HG03159 (cell line): ENCODE measurements at regions not wholly inside any gene's neighbourhood (a gene's known extent, or its start where the extent isn't known, plus 50 kb on each side); places are given as distances from the start of the nearest gene placed in this dataset.

Experiments used
- ATAC-seq: cut with Tn5 transposase; IDR thresholded peaks from one replicate; pipeline ENCODE4 v1.9.1; 2021; ENCODE audit warnings: mild to moderate bottlenecking, moderate library complexity; ENCODE audit not compliant: unreplicated experiment

DNA sequence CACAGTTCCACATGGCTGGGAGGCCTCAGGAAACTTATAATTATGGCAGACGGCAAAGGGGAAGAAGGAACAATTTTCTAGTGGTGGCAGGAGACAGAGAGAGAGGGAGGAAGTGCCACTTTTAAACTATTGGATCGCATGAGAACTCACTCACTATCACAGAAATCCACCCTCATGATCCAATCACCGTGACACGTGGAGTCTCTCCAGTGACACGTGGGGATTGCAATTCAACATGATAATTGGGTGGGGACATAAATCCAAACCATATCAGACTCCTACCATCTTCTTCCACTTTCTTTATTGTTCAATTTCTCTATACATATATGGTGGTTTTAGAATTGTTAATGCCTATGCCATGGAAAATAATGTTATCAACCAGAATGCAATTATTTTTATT, 103.7 kb upstream of the SYT1 start:
- no peak for ATAC-seq

DNA sequence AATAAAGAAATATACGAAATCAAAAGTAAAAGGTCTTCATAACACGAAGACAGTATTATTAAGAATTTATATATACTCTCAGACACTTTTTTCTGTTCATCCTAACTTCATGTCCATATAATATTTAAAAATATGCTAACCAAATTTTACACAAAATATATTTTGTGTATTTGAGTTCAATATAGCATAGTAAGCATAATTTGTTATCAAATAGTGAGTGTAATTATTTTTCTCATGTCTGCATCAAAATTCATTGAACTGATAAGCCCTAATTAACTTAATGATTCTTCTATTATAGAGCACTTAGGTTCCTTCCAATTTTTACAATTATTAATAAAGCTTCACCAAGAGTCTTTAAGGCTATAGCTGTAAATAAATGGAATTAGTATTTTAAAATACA, 99.7 kb upstream of the SYT1 start:
- ATAC-seq = no peak

DNA sequence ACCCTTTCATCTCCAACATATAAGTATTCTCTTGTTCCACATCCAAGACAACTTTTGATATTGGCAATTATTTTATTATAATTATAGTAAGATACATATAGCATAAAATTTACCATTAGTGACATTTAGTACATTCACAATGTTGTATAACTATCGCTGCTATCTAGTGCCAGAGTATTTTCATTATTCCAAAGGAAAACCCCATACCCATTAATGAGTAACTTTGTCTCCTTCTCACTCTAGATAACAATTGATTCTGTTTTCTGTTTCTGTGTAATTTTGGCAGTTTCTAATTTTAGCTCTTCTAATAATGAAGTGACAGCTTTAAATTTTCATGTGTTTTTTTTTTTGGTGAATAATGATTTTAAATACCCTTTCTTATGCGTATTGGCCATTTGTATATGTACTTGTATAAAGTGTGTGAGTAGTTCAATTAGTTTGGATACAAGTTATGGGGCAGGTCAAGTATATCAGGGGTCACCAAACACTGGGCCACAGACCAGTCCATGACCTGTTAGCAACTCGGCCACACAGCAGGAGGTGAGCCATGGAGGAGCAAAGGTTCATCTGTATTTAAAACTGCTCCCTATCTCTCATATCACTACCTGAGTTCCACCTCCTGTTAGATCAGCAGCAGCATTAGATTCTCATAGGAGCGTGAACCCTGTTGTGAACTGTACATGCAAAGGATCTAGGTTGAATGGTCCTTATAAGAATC, 97.2 kb upstream of the SYT1 start:
- ATAC-seq = no peak

DNA sequence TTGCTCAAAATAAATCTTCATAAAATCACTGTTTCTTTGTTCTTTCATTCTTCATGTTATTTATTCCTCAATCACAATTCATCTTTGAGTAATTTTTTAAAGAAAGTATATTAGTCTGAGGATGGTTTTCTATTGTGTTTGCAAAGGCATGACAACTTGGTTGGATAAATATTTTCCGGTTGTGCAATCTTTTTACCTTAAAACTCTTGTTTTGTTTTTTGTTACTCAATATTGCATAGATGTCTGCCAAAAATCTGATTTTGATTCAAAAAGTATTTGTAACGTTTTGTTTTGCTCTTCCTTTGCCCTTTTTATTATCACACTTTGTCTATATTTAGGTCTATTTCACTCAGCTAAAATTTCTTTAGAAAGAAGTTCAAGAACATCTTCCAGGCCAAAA, 86.2 kb upstream of the SYT1 start:
- ATAC-seq = no peak

DNA sequence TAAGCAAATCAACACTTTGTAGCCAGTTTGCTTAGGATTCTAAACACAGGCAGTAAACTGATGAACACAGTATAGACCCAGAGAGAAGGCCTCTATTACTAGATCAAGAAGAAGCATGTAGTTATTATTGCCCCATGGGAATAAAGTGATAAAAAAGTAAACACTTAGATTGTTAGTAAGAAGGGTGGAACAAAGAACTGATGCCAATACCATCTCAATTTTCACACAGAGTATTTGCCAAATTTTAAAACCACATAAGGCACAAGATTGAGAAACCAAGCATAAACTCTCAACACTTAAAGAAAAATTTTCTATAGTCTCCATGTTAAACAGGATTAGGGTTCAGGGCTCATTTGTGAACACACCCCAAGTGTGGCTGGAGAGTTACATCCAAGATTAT, 77.0 kb upstream of the SYT1 start:
- no peak for ATAC-seq

DNA sequence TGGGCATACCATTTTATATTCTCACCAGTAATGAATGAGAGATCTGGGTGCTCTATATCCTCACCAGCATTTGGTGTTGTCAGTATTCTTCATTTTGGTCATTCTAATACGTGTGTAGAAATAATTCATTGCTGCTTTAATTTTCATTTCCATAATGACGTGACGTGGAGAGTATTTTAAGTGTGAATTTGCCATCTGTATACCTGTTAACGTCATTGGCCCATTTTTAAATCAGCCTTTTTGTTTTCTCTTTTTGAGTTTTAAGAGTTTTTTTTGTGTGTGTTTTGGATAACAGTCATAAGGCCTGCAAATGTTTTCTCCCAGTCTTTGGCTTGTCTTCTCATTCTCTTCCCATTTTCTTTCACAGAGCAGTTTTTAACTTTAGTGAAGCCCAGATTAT, 74.4 kb upstream of the SYT1 start:
- ATAC-seq = no peak

DNA sequence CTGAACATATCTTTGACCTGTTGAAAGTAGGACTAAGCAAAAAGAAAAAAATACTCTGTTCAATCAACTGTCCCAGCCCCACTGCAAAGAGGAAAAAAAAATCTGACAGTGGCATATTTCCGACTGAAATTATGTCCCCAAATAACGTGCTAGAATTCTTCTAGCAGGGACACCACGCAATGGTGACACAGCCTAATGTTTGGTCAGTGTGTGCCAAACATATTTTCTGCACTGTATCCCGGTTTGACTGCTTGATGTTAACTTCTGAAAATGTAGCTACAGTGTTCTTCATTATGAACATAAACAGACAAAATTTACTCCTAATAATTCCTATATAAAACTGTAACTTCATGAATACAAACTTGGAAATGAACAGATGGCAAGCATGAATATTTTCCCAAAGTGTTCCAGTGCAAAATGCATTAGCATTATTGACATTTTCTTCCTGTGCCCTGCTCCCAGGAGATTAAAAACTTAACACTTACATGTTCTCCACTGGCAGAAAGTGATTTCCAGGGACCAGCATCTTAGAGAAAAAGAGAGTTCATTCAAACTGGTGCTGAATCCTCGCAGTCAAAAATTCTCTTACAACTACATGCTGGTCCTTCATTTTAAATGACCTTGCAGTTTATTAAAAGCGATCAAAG, 72.4 kb upstream of the SYT1 start:
- ATAC-seq = no peak

DNA sequence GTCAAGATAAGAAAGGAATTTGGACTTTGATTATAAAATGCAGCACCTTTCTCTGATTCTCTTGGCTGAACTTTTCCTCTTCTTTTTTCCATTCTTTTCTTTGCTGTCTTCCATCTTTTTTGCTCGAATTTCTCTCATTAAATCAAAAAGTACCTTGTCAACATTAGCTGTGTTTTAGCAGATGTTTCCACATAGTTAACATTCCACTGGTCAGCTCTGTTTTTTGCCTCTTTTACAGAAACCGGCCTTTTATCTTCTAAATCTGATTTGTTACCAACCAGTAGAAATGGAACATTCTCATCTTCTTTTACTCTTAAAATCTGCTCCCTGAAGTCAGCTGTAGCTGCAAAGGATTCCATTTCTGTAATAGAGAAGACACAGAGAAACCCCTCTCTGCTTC, 71.1 kb upstream of the SYT1 start:
- no peak for ATAC-seq

DNA sequence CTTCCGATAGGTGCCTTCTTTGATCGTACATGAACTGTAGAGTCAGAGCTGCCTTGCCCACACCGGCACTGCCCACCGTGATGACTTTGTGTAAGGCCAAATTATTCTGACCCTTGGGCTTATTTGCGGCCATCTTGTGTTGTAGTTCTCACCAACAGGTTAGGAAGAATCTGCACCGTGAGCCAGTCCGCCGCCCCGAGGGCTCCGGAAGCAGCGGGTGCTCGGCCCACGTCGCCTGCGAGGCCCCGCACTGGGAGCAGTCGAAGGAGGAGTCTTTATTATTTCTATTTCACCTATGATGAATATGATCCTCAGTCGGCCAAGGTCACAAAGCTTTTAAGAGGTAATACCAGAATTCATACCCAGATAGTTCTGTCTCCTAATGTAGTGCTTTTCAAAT, 70.6 kb upstream of the SYT1 start:
- ATAC-seq = no peak

DNA sequence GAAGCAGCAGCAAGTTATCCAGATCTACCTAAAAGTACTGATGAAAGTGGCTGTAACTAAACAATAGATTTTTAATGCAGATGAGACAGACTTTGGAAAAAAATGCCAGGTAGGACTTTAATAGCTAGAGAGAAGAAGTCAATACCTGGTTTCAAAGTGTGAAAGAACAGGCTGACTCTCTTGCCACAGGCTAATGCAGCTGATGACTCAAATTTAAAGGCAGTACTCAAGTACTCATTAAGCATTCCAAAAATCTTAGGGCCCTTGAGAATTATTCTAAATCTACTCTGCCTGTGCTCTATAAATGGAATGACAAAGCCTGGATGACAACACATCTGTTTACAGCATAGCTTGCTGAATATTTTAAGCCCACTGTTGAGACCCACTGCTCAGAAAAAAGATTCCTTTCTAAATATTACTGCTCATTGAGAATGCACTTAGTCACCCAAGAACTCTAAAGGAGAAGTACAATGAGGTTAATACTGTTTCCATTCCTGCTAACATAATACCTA, 68.6 kb upstream of the SYT1 start:
- no peak for ATAC-seq

DNA sequence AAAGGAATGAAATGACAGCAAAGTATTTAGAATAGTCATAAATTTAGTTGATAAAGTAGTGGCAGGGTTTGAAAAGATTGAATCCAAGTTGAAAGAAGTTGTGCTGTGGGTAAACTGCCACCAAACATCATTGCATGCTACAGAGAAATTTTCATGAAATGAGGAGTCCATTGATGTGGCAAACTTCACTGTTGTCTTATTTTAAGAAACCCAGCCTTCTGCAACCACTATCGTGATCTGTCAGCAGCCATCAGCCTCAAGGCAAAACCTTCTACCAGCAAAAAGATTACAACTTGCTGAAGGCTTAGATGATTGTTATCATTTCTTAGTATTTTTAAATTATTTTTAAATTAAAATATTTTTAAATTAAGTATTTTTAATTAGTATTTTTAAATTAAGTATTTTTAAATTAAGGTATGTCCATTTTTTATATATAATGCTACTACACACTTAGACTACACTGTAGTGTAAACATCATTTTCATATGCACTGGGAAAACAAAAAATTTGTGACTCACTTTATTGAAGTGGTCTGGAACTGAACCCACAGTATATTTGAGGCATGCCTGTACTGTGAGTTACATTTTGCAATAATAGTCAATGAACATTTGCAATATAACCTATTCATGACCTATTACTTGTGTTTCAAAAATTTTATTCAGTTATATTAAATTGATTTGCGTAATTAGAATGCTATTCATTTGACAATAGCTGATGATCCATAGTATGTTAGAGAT, 67.2 kb upstream of the SYT1 start:
- no peak for ATAC-seq

DNA sequence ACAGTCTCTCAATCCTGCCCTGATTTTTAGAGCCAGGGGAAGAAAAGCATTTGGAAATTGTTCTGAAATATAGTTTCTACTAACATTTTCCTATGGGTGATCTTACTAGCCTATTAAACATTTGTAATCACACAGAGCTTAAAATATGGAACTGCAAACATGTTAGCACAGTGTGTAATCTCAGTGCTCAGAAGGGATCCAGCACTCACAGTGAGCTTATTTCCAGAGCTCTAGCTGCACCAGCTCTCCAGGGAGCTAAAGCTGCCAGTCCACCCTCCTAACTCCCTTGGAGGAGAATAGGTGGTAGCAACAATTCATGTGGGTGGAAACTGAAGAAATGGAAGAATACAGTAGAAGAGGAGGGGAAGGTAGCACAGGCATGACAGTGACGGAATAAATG, 64.9 kb upstream of the SYT1 start:
- no peak for ATAC-seq

DNA sequence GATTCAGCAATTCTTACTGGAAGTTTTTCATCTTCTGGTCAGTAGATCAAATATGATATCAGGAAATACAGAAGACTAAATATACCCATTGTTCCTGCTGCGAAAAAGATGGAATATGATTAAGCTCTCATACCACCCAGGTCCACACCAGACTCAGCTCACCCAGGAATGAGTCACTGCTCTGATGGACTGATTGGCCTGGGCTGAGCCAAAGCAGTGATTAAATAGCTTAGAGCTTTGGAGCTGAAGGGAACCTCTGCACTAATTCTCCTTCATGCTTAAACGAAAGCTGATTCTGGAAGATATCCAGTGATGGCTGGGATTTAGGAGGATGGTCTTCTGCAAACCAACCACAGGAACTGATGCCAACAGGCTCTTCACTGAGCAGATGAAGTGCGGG, 62.0 kb upstream of the SYT1 start:
- no peak for ATAC-seq

DNA sequence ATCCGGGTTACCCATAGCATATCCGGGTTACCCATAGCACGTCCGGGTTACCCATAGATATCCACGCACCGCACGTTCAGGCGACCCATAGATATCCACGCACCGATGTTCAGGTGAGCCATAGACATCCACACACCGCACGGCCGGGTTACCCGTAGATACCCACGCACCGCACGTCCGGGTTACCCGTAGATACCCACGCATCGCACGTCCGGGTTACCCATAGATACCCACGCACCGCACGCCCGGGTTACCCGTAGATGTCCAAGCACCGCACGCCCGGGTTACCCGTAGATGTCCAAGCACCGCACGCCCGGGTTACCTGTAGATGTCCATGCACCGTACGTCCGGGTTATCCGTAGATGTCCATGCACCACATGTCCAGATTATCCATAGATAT, 60.3 kb upstream of the SYT1 start:
- no peak for ATAC-seq
